ENCODE measurements at regions not wholly inside any gene's neighbourhood (a gene's known extent, or its start where the extent isn't known, plus 50 kb on each side); places are given as distances from the start of the nearest gene placed in this dataset.

DNA sequence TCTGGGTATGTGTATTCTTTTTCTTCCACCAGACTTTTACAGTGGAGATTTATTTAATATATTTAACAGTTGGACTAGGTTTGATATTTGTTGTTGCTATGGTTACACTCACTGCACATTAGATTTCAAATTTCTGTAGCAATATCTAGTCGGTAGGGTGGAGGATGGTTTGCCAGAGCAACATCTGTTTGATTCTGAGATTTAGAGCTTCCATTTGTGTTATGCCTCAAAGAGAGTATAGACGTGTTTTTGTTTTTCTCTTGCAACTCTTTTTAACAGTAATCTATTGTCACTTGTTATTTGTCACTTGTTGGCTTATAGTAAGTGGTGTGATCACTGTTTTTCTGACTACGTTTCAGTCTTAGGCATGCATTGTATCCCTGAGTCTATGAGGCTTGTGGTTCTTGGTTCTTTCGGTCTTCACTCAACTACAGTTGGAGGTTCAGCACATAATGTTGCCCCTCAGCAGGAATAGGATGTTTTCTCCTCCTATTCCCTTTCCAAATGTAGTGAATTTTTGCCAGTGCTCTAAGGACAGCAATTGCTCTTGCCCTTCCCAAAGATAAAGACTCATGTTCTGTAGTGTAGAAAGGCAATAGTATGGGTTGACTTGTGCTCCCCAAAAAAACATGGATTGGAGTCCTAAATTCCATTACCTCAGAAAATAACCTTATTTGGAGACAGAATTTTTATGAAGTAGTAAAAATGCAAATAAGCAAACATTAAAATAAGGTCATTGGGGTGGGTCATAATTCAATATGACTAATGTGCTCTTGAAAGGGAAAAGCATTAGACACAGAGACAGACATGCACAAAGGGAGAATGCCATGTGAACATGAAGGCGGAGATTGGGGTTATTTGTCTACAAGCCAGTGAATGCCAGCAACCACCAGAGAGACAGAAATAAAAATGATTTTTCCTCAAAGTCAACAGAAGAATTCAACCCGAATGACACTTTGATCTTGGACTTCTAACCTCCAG is 692.1 kb downstream of the DIPK2A start:
- TF ChIP-seq, protein P1, sequence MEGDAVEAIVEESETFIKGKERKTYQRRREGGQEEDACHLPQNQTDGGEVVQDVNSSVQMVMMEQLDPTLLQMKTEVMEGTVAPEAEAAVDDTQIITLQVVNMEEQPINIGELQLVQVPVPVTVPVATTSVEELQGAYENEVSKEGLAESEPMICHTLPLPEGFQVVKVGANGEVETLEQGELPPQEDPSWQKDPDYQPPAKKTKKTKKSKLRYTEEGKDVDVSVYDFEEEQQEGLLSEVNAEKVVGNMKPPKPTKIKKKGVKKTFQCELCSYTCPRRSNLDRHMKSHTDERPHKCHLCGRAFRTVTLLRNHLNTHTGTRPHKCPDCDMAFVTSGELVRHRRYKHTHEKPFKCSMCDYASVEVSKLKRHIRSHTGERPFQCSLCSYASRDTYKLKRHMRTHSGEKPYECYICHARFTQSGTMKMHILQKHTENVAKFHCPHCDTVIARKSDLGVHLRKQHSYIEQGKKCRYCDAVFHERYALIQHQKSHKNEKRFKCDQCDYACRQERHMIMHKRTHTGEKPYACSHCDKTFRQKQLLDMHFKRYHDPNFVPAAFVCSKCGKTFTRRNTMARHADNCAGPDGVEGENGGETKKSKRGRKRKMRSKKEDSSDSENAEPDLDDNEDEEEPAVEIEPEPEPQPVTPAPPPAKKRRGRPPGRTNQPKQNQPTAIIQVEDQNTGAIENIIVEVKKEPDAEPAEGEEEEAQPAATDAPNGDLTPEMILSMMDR (IDR thresholded peaks at IDR 0.05; ENCODE audit: low read depth, low read length, poor library complexity, severe bottlenecking): no peak
- no peak for TF ChIP-seq EZH2phosphoT487 (IDR thresholded peaks at IDR 0.05; ENCODE audit: borderline replicate concordance, low read length)

Data from DOHH2 (cell line).